PC-9 (cell line): ENCODE measurements at regions not wholly inside any gene's neighbourhood (a gene's known extent, or its start where the extent isn't known, plus 50 kb on each side); places are given as distances from the start of the nearest gene placed in this dataset.

Source experiments
- BruUV-seq: library from RNA; stranded (reverse); fragments of 400-500 nt; replicated peaks from 2 replicates; lab custom pipeline; 2021; lab: Mats Ljungman, UMichigan
- CTCF ChIA-PET: fragments of 300-600 bp; sonication (Branson Sonifier 250); formaldehyde crosslinking; loops from one replicate; lab custom pipeline; 2022; ENCODE audit warnings: antibody characterized with exemption; lab: Charles Lee
- POLR2A ChIA-PET: fragments of 300-600 bp; sonication (Branson Sonifier 250); formaldehyde crosslinking; loops from one replicate; lab custom pipeline; 2022; ENCODE audit warnings: antibody characterized with exemption; ENCODE audit not compliant: unreplicated experiment; lab: Charles Lee
- DNase-seq, 2 experiments: peaks; one replicate each; pipeline versions ENCODE4 v3.0.0 to v3.0.0-alpha.2; 2015 to 2022; ENCODE audit warnings: mixed read lengths in 1 of 2
- H2AFZ ChIP-seq: fragments of 200-600 bp; sonication (generic); 2 replicates; pipeline ENCODE4 v1.8.1; 2017; ENCODE audit warnings: antibody characterized with exemption
- H3F3A ChIP-seq: fragments of 200-600 bp; sonication (generic); 2 replicates; pipeline ENCODE4 v1.8.1; 2017; ENCODE audit warnings: antibody characterized with exemption, mild to moderate bottlenecking, low read depth; ENCODE audit not compliant: insufficient read depth
- H3K27ac ChIP-seq: fragments of 200-600 bp; sonication (generic); 2 replicates; pipeline ENCODE4 v1.6.1; 2016; ENCODE audit warnings: mixed run types
- H3K27me3 ChIP-seq: fragments of 200-600 bp; sonication (generic); 2 replicates; pipeline ENCODE4 v1.6.1; 2016; ENCODE audit warnings: low read depth, mixed run types; ENCODE audit not compliant: insufficient read depth
- H3K36me3 ChIP-seq: fragments of 200-600 bp; sonication (generic); 2 replicates; pipeline ENCODE4 v1.6.1; 2016; ENCODE audit warnings: low read depth, mixed run types
- H3K4me1 ChIP-seq: fragments of 200-600 bp; sonication (generic); replicated peaks from 2 replicates; pipeline ENCODE4 v1.6.1; 2016; ENCODE audit warnings: mixed run types; ENCODE audit not compliant: insufficient read depth
- H3K4me2 ChIP-seq: fragments of 200-600 bp; sonication (generic); 2 replicates; pipeline ENCODE4 v1.6.1; 2017; ENCODE audit warnings: mixed run types
- H3K4me3 ChIP-seq: fragments of 200-600 bp; sonication (generic); 2 replicates; pipeline ENCODE4 v1.6.1; 2016; ENCODE audit warnings: mixed run types
- H3K79me2 ChIP-seq: fragments of 200-600 bp; sonication (generic); 2 replicates; pipeline ENCODE4 v1.6.1; 2017; ENCODE audit warnings: low read depth, mixed run types
- H3K9me2 ChIP-seq: fragments of 200-600 bp; sonication (generic); 2 replicates; pipeline ENCODE4 v1.8.1; 2017; ENCODE audit warnings: mild to moderate bottlenecking; ENCODE audit not compliant: insufficient read depth
- H3K9me3 ChIP-seq: fragments of 200-600 bp; sonication (generic); 2 replicates; pipeline ENCODE4 v1.8.1; 2016; ENCODE audit warnings: low read depth; ENCODE audit not compliant: insufficient read depth
- H4K20me1 ChIP-seq: fragments of 200-600 bp; sonication (generic); 2 replicates; pipeline ENCODE4 v1.8.1; 2017; ENCODE audit not compliant: insufficient read depth
- CTCF ChIP-seq: fragments of 200-600 bp; sonication (generic); conservative IDR thresholded peaks from 2 replicates; pipeline ENCODE4 v1.6.1; 2017; ENCODE audit warnings: mixed run types, antibody characterized with exemption, mild to moderate bottlenecking, moderate library complexity
- EZH2 ChIP-seq: fragments of 200-600 bp; sonication (generic); IDR thresholded peaks from 2 replicates; pipeline ENCODE4 v1.8.0; 2017; ENCODE audit warnings: antibody characterized with exemption, low read depth
- intact Hi-C: fragments of 100-400 bp; cut with micrococcal nuclease; formaldehyde crosslinking; loops from one replicate; pipeline ENCODE4 v1.10.0; 2022; ENCODE audit not compliant: unreplicated experiment

- no peak overlapping the region for H2AFZ ChIP-seq
- ChIA-PET CTCF (no interaction called here), POLR2A (no interaction called here)
- H3F3A ChIP-seq, result no peaks in the 10 kb centered on the region
- intact Hi-C loops, result no loop called here
- H3K9me2 ChIP-seq, result no peaks in the 10 kb centered on the region
- H3K4me2 ChIP-seq, result no peak overlapping the region
- no peaks in the 10 kb centered on the region for H3K79me2 ChIP-seq
- no TSS peak for BruUV-seq
- H3K27ac ChIP-seq, result no peak overlapping the region
- no peaks in the 10 kb centered on the region for H3K27me3 ChIP-seq
- H4K20me1 ChIP-seq, result no peaks in the 10 kb centered on the region
- H3K4me1 ChIP-seq, result no peaks in the 10 kb centered on the region
- no peaks in the 10 kb centered on the region for H3K9me3 ChIP-seq
- H3K36me3 ChIP-seq, result no peaks in the 10 kb centered on the region
- H3K4me3 ChIP-seq, result no peak overlapping the region
- DNase-seq, result no peak
- no peak for TF ChIP-seq CTCF
Measured at GRCh38 chr21:20661745-20662422, 336.3 kb upstream of the NCAM2 start.

- Histone ChIP-seq H3K9me3 (no peaks in the 10 kb centered on the region), H2AFZ (no peak overlapping the region), H3K27me3 (no peaks in the 10 kb centered on the region), H3K9me2 (no peaks in the 10 kb centered on the region), H3K79me2 (no peaks in the 10 kb centered on the region), H3K4me3 (no peak overlapping the region), H3K36me3 (no peaks in the 10 kb centered on the region), H3K4me1 (no peaks in the 10 kb centered on the region), H3K27ac (no peak overlapping the region), H3F3A (no peaks in the 10 kb centered on the region), H3K4me2 (no peak overlapping the region), H4K20me1 (no peaks in the 10 kb centered on the region)
- intact Hi-C loops, result no loop called here
- no TSS peak for BruUV-seq
- POLR2A ChIA-PET, result no interaction called here
- TF ChIP-seq CTCF, result no peak
- TF ChIP-seq EZH2, result no peak
- DNase-seq, result no peak
- CTCF ChIA-PET, result no interaction called here
Measured at GRCh38 chr21:20662514-20662913, 335.7 kb upstream of the NCAM2 start.

GRCh38 chr21:20667931-20668330, 330.3 kb upstream of the NCAM2 start:
- H3K36me3 ChIP-seq, result no peaks in the 10 kb centered on the region
- POLR2A ChIA-PET, result no interaction called here
- TF ChIP-seq EZH2 (no peak), CTCF (no peak)
- no peak overlapping the region for H2AFZ ChIP-seq
- H3K27ac ChIP-seq, result no peak overlapping the region
- H3K79me2 ChIP-seq, result no peaks in the 10 kb centered on the region
- no peak overlapping the region for H3K4me2 ChIP-seq
- H3K9me2 ChIP-seq, result no peaks in the 10 kb centered on the region
- H4K20me1 ChIP-seq, result no peaks in the 10 kb centered on the region
- no peak overlapping the region for H3K4me3 ChIP-seq
- H3K9me3 ChIP-seq, result no peaks in the 10 kb centered on the region
- DNase-seq, result no peak
- H3K27me3 ChIP-seq, result no peaks in the 10 kb centered on the region
- H3F3A ChIP-seq, result no peaks in the 10 kb centered on the region
- CTCF ChIA-PET, result no interaction called here
- no peaks in the 10 kb centered on the region for H3K4me1 ChIP-seq
- intact Hi-C loops, result no loop called here
- BruUV-seq, result no TSS peak
